ENCODE measurements at regions not wholly inside any gene's neighbourhood (a gene's known extent, or its start where the extent isn't known, plus 50 kb on each side); places are given as distances from the start of the nearest gene placed in this dataset.

DNA sequence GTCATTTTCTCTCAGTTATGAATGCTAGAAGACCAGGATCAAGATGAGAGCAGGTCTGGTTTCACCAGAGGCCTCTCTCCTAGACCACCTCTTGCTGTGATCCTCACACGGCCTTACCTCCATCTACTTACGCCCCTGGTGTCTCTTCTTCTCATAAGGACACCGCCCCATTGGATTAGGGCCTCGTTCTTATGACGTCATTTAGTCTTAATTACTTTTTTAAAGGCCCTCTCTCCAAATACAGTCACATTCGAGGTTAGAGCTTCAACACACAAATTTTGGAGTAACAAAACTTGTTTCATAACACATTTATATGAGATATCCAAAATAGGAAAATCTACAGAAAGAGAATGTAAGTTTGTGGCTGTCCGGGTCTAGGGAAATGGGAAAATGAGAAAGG lies 391.0 kb upstream of the PITX2 start:
- Histone ChIP-seq H2AFZ (ENCODE audit: control insufficient read depth, low read length) (no peak overlapping the region), H4K20me1 (ENCODE audit: control insufficient read depth, extremely low read depth, insufficient read depth, low read length) (no peaks in the 10 kb centered on the region), H3K9me1 (ENCODE audit: control insufficient read depth, extremely low read depth, insufficient read depth, low read length) (no peaks in the 10 kb centered on the region), H3K27ac (ENCODE audit: control insufficient read depth, insufficient read depth, low read length) (no peak overlapping the region), H3K4me3 (ENCODE audit: control insufficient read depth in 2 of 3, extremely low read depth in 1 of 3, insufficient read depth in 2 of 3, low read depth in 1 of 3, low read length in 3 of 3) (no peak overlapping the region), H3K9me3 (ENCODE audit: control insufficient read depth, low read depth, low read length) (no peaks in the 10 kb centered on the region), H3K9ac (ENCODE audit: control insufficient read depth, extremely low read depth, insufficient read depth, low read length) (no peak overlapping the region), H3K4me2 (ENCODE audit: control insufficient read depth, extremely low read depth, insufficient read depth, low read depth, low read length) (no peak overlapping the region), H3K36me3 (ENCODE audit: control insufficient read depth in 2 of 2, extremely low read depth in 1 of 2, insufficient read depth in 2 of 2, low read length in 2 of 2) (no peaks in the 10 kb centered on the region), H3K79me2 (ENCODE audit: control insufficient read depth, insufficient read depth, low read length) (no peaks in the 10 kb centered on the region), H3K4me1 (ENCODE audit: control insufficient read depth, extremely low read depth, insufficient read depth, low read length) (no peaks in the 10 kb centered on the region), H3K27me3 (ENCODE audit: control insufficient read depth, extremely low read depth, insufficient read depth, low read length) (no peaks in the 10 kb centered on the region)
- FAIRE-seq, result no peak
- DNase-seq (ENCODE audit: low read depth, low spot score), result no peak
- TF ChIP-seq, protein P1, sequence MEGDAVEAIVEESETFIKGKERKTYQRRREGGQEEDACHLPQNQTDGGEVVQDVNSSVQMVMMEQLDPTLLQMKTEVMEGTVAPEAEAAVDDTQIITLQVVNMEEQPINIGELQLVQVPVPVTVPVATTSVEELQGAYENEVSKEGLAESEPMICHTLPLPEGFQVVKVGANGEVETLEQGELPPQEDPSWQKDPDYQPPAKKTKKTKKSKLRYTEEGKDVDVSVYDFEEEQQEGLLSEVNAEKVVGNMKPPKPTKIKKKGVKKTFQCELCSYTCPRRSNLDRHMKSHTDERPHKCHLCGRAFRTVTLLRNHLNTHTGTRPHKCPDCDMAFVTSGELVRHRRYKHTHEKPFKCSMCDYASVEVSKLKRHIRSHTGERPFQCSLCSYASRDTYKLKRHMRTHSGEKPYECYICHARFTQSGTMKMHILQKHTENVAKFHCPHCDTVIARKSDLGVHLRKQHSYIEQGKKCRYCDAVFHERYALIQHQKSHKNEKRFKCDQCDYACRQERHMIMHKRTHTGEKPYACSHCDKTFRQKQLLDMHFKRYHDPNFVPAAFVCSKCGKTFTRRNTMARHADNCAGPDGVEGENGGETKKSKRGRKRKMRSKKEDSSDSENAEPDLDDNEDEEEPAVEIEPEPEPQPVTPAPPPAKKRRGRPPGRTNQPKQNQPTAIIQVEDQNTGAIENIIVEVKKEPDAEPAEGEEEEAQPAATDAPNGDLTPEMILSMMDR (optimal IDR thresholded peaks at IDR 0.05 in 1 of 3, IDR thresholded peaks at IDR 0.05 in 1 of 3, conservative IDR thresholded peaks at IDR 0.05 in 1 of 3; ENCODE audit: extremely low read depth in 1 of 3, insufficient read depth in 2 of 3, low read length in 3 of 3), result no peak
- TF ChIP-seq EZH2 (IDR thresholded peaks at IDR 0.05; ENCODE audit: low read length), result no peak
- dilution Hi-C loops (cut with MboI; ENCODE audit: extremely low pct_ligation_motif_present, low sequenced_read_pairs), result no loop called here

DNA sequence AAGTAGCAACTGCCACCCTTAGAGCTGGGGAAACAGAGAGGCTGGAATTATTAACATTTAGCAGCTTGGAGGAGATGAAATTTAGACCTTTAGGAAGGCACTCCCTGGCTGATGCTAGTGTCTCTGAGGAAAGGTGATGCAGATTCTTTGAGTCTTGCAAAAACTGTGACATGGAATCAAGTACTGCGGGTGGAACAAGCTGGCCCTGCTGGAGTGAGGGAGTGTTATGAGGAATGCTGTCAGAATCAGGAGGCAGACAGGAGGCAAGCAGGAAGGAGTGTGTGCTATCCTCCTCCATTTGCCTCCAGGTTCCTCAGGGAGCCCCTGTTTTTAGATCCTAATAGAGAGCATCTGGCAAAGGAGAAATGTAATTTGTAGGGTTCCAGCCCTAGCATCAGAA lies 391.7 kb upstream of the PITX2 start:
- FAIRE-seq (no peak), DNase-seq (ENCODE audit: low read depth, low spot score) (no peak)
- H3K4me3 ChIP-seq (ENCODE audit: control insufficient read depth in 2 of 3, extremely low read depth in 1 of 3, insufficient read depth in 2 of 3, low read depth in 1 of 3, low read length in 3 of 3), result no peak overlapping the region
- no peaks in the 10 kb centered on the region for H3K27me3 ChIP-seq (ENCODE audit: control insufficient read depth, extremely low read depth, insufficient read depth, low read length)
- H3K36me3 ChIP-seq (ENCODE audit: control insufficient read depth in 2 of 2, extremely low read depth in 1 of 2, insufficient read depth in 2 of 2, low read length in 2 of 2), result no peaks in the 10 kb centered on the region
- H3K79me2 ChIP-seq (ENCODE audit: control insufficient read depth, insufficient read depth, low read length), result no peaks in the 10 kb centered on the region
- H3K4me2 ChIP-seq (ENCODE audit: control insufficient read depth, extremely low read depth, insufficient read depth, low read depth, low read length), result no peak overlapping the region
- H3K9ac ChIP-seq (ENCODE audit: control insufficient read depth, extremely low read depth, insufficient read depth, low read length), result no peak overlapping the region
- H3K9me1 ChIP-seq (ENCODE audit: control insufficient read depth, extremely low read depth, insufficient read depth, low read length), result no peaks in the 10 kb centered on the region
- H3K27ac ChIP-seq (ENCODE audit: control insufficient read depth, insufficient read depth, low read length), result no peak overlapping the region
- dilution Hi-C loops (cut with MboI; ENCODE audit: extremely low pct_ligation_motif_present, low sequenced_read_pairs), result no loop called here
- no peak overlapping the region for H2AFZ ChIP-seq (ENCODE audit: control insufficient read depth, low read length)
- no peaks in the 10 kb centered on the region for H4K20me1 ChIP-seq (ENCODE audit: control insufficient read depth, extremely low read depth, insufficient read depth, low read length)
- TF ChIP-seq, protein P1 (optimal IDR thresholded peaks at IDR 0.05 in 1 of 3, IDR thresholded peaks at IDR 0.05 in 1 of 3, conservative IDR thresholded peaks at IDR 0.05 in 1 of 3; ENCODE audit: extremely low read depth in 1 of 3, insufficient read depth in 2 of 3, low read length in 3 of 3), result no peak
- H3K4me1 ChIP-seq (ENCODE audit: control insufficient read depth, extremely low read depth, insufficient read depth, low read length), result no peaks in the 10 kb centered on the region
- no peaks in the 10 kb centered on the region for H3K9me3 ChIP-seq (ENCODE audit: control insufficient read depth, low read depth, low read length)

Measured in keratinocyte (primary cell).